NCI-H526 (cell line): ENCODE measurements at regions not wholly inside any gene's neighbourhood (a gene's known extent, or its start where the extent isn't known, plus 50 kb on each side); places are given as distances from the start of the nearest gene placed in this dataset.
A peak's percentile ranks its signal among the peaks of the same experiment; 100 is the strongest.

Experiments used
- DNase-seq, 2 experiments: peaks; one replicate each; lab custom pipeline; 2025; lab: John Stamatoyannopoulos, UW

GRCh38 chr5:125750861-125751186 lies 672.4 kb upstream of the GRAMD2B start:
- no peak for DNase-seq

- no peak for DNase-seq
Observed at GRCh38 chr5:125756456-125756855, 666.8 kb upstream of the GRAMD2B start.

- DNase-seq = no peak
Observed at GRCh38 chr5:125766706-125767105, 656.5 kb upstream of the GRAMD2B start.

- peak; percentile 1 to 9 for DNase-seq
Observed at GRCh38 chr5:125775896-125776295, 647.3 kb upstream of the GRAMD2B start.

- no peak for DNase-seq
Observed at GRCh38 chr5:125776656-125777139, 646.5 kb upstream of the GRAMD2B start.

- DNase-seq = peak in 1 of 2 experiments; percentile 0
Observed at GRCh38 chr5:125778791-125779190, 644.4 kb upstream of the GRAMD2B start.

- DNase-seq = no peak
Observed at GRCh38 chr5:125785407-125785806, 637.8 kb upstream of the GRAMD2B start.

- DNase-seq = no peak
Observed at GRCh38 chr5:125786021-125786420, 637.2 kb upstream of the GRAMD2B start.

GRCh38 chr5:125793470-125793869 lies 629.7 kb upstream of the GRAMD2B start:
- DNase-seq = no peak

- no peak for DNase-seq
Observed at GRCh38 chr5:125794922-125795321, 628.3 kb upstream of the GRAMD2B start.

GRCh38 chr5:125798307-125798706 lies 624.9 kb upstream of the GRAMD2B start:
- no peak for DNase-seq

- no peak for DNase-seq
Observed at GRCh38 chr5:125812651-125813050, 610.6 kb upstream of the GRAMD2B start.

GRCh38 chr5:125813221-125813974 lies 609.8 kb upstream of the GRAMD2B start:
- DNase-seq = peak in 1 of 2 experiments; percentile 7

GRCh38 chr5:125814119-125814518 lies 609.1 kb upstream of the GRAMD2B start:
- no peak for DNase-seq

GRCh38 chr5:125823572-125823971 lies 599.6 kb upstream of the GRAMD2B start:
- no peak for DNase-seq

GRCh38 chr5:125826214-125826613 lies 597.0 kb upstream of the GRAMD2B start:
- DNase-seq = no peak

- DNase-seq = no peak
Observed at GRCh38 chr5:125829349-125829748, 593.9 kb upstream of the GRAMD2B start.

- DNase-seq = no peak
Observed at GRCh38 chr5:125833398-125833797, 589.8 kb upstream of the GRAMD2B start.

- no peak for DNase-seq
Observed at GRCh38 chr5:125834438-125835115, 588.6 kb upstream of the GRAMD2B start.

GRCh38 chr5:125835293-125836172 lies 587.7 kb upstream of the GRAMD2B start:
- DNase-seq = peak in 1 of 2 experiments; percentile 44

GRCh38 chr5:125836256-125836655 lies 587.0 kb upstream of the GRAMD2B start:
- DNase-seq = no peak

GRCh38 chr5:125837866-125838265 lies 585.3 kb upstream of the GRAMD2B start:
- no peak for DNase-seq
